CD4-positive, alpha-beta T cell (primary cell): ENCODE measurements at regions not wholly inside any gene's neighbourhood (a gene's known extent, or its start where the extent isn't known, plus 50 kb on each side); places are given as distances from the start of the nearest gene placed in this dataset.

Source experiments
- ATAC-seq: fragments of 200-7000 bp; cut with Tn5 transposase; one replicate; pipeline ENCODE4 v1.10.0; 2022; ENCODE audit warnings: mild to moderate bottlenecking; ENCODE audit not compliant: poor library complexity
- CTCF ChIA-PET: fragments of 350-600 bp; sonication (Branson Sonifier 250); formaldehyde crosslinking; loops from one replicate; lab custom pipeline; 2021; ENCODE audit warnings: antibody characterized with exemption, inconsistent platforms; lab: Charles Lee
- POLR2A ChIA-PET: fragments of 350-600 bp; sonication (Branson Sonifier 250); formaldehyde crosslinking; loops from one replicate; lab custom pipeline; 2021; ENCODE audit warnings: antibody characterized with exemption, inconsistent platforms; lab: Charles Lee
- DNase-seq, 14 experiments: peaks; one replicate each; pipeline ENCODE4 v3.0.0-alpha.2; 2013 to 2020; ENCODE audit warnings: mixed read lengths in 2 of 14
- H3K27ac ChIP-seq, 2 donors: one replicate each; pipeline versions ENCODE4 v1.5.1 to v1.7.0; 2013; ENCODE audit warnings: low read length in 2 of 2, low read depth in 1 of 2, mild to moderate bottlenecking in 1 of 2
- H3K27me3 ChIP-seq, 2 experiments: 1 replicate in 1 of 2; 2 replicates in 1 of 2; pipeline versions ENCODE4 v1.6.1 to v1.7.0; 2013; ENCODE audit warnings: low read length in 2 of 2, control low read depth in 1 of 2, mild to moderate bottlenecking in 1 of 2, moderate library complexity in 1 of 2; ENCODE audit not compliant: insufficient read depth in 2 of 2, control insufficient read depth in 1 of 2
- H3K36me3 ChIP-seq: one replicate; pipeline ENCODE4 v1.6.1; 2013; ENCODE audit warnings: low read length, control low read depth; ENCODE audit not compliant: insufficient read depth
- H3K4me1 ChIP-seq: one replicate; pipeline ENCODE4 v1.6.1; 2013; ENCODE audit warnings: low read length, control low read depth; ENCODE audit not compliant: insufficient read depth
- H3K4me3 ChIP-seq: one replicate; pipeline ENCODE4 v1.5.1; 2013; ENCODE audit warnings: mild to moderate bottlenecking, low read length, moderate library complexity
- H3K9me3 ChIP-seq, 2 experiments: 1 replicate in 1 of 2; 2 replicates in 1 of 2; pipeline versions ENCODE4 v1.6.1 to v1.7.0; 2013; ENCODE audit warnings: low read length in 2 of 2, mild to moderate bottlenecking in 2 of 2, control low read depth in 1 of 2, moderate library complexity in 1 of 2; ENCODE audit not compliant: control insufficient read depth in 1 of 2, insufficient read depth in 1 of 2
- H3K27ac Mint-ChIP-seq: one replicate; pipeline ENCODE4 v1.8.0; 2020; ENCODE audit warnings: mixed read lengths
- H3K27me3 Mint-ChIP-seq: one replicate; pipeline ENCODE4 v1.8.0; 2021; ENCODE audit warnings: mixed read lengths
- H3K36me3 Mint-ChIP-seq: one replicate; pipeline ENCODE4 v1.8.0; 2021; ENCODE audit warnings: low read depth, mixed read lengths
- H3K4me1 Mint-ChIP-seq: one replicate; pipeline ENCODE4 v1.8.0; 2021; ENCODE audit warnings: low read depth, mixed read lengths
- H3K4me3 Mint-ChIP-seq: one replicate; pipeline ENCODE4 v1.8.0; 2020; ENCODE audit warnings: mild to moderate bottlenecking, mixed read lengths
- H3K9me3 Mint-ChIP-seq: one replicate; pipeline ENCODE4 v1.8.0; 2020; ENCODE audit warnings: mixed read lengths
- intact Hi-C, 2 experiments: fragments of 100-400 bp; cut with DNase I in 1 of 2; cut with micrococcal nuclease in 1 of 2; formaldehyde crosslinking; loops; one replicate each; pipeline versions ENCODE4 v1.15.1 to v1.9.0; 2023 to 2025; cut with DNase I, micrococcal nuclease
- TF ChIP-seq, protein P1 (sequence below): fragments of 200-600 bp; IDR thresholded peaks from one replicate; pipeline ENCODE4 v1.8.0; 2022; ENCODE audit warnings: antibody characterized with exemption, mild to moderate bottlenecking

DNA sequence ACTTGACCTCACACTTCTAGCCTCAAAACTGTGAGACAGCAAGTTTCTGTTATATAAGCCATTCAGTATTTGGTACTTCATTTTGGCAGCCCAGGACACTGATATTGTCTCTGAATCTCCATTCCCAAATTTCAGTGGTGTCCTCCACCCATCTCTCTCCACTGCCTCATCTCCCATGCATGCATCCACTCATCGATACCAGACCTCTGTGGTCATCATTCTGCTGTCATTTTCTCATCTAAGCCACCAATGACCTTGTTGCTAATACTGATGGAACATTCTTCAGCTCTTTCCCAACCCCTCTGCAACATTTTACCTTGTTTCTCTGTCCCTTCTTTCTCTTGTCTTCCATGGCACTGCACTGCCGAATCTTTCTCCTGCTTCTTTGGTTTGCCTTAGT is 221.8 kb downstream of the SNX18 start:
- Mint-ChIP-seq H3K4me1 (peaks cover 11% of the 10 kb centered on the region), H3K36me3 (no peaks in the 10 kb centered on the region), H3K27me3 (no peaks in the 10 kb centered on the region), H3K9me3 (no peaks in the 10 kb centered on the region), H3K27ac (no peak overlapping the region), H3K4me3 (no peak overlapping the region)
- peaks cover 22% of the 10 kb centered on the region for H3K4me1 ChIP-seq
- CTCF ChIA-PET: no interaction called here
- no peak for DNase-seq
- no peak overlapping the region for H3K4me3 ChIP-seq
- no peaks in the 10 kb centered on the region for H3K9me3 ChIP-seq
- H3K27me3 ChIP-seq: no peaks in the 10 kb centered on the region
- ATAC-seq: no peak
- H3K36me3 ChIP-seq: no peaks in the 10 kb centered on the region
- intact Hi-C loops: no loop called here
- POLR2A ChIA-PET: interaction anchor here (1.2 kb wide), 1 partner anchor 93 kb away, joined by 3 read pairs; no protein-coding TSS in a partner anchor
- H3K27ac ChIP-seq: no peak overlapping the region
- TF ChIP-seq, protein P1, sequence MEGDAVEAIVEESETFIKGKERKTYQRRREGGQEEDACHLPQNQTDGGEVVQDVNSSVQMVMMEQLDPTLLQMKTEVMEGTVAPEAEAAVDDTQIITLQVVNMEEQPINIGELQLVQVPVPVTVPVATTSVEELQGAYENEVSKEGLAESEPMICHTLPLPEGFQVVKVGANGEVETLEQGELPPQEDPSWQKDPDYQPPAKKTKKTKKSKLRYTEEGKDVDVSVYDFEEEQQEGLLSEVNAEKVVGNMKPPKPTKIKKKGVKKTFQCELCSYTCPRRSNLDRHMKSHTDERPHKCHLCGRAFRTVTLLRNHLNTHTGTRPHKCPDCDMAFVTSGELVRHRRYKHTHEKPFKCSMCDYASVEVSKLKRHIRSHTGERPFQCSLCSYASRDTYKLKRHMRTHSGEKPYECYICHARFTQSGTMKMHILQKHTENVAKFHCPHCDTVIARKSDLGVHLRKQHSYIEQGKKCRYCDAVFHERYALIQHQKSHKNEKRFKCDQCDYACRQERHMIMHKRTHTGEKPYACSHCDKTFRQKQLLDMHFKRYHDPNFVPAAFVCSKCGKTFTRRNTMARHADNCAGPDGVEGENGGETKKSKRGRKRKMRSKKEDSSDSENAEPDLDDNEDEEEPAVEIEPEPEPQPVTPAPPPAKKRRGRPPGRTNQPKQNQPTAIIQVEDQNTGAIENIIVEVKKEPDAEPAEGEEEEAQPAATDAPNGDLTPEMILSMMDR: no peak

DNA sequence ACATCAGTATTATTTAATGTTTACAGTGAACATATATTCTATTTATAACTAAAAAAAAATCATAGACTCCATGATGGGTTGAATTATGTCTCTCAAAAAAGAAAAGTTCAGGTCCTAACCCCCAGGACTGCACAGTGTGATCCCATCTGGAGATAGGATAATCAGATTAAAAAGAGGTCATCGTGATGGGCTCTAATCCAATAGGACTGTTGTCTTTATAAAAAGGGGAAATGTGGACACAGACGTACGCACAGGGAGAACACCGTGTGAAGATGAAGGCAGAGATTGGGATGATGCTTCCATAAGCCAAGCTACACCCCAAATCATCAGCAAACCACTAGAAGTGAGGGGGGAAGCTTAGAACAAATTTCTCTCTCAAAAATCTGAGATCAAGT is 221.4 kb downstream of the SNX18 start:
- no peaks in the 10 kb centered on the region for H3K36me3 Mint-ChIP-seq
- no peaks in the 10 kb centered on the region for H3K36me3 ChIP-seq
- no peaks in the 10 kb centered on the region for H3K9me3 ChIP-seq
- H3K4me1 ChIP-seq: peaks cover 19% of the 10 kb centered on the region
- peaks cover 7% of the 10 kb centered on the region for H3K4me1 Mint-ChIP-seq
- H3K4me3 Mint-ChIP-seq: no peak overlapping the region
- POLR2A ChIA-PET: no interaction called here
- CTCF ChIA-PET: no interaction called here
- H3K27me3 Mint-ChIP-seq: no peaks in the 10 kb centered on the region
- no peak overlapping the region for H3K4me3 ChIP-seq
- no peaks in the 10 kb centered on the region for H3K9me3 Mint-ChIP-seq
- TF ChIP-seq, protein P1: no peak
- ATAC-seq (no peak), DNase-seq (no peak)
- H3K27ac Mint-ChIP-seq: no peak overlapping the region
- no peak overlapping the region for H3K27ac ChIP-seq
- no peaks in the 10 kb centered on the region for H3K27me3 ChIP-seq
- intact Hi-C loops: no loop called here

DNA sequence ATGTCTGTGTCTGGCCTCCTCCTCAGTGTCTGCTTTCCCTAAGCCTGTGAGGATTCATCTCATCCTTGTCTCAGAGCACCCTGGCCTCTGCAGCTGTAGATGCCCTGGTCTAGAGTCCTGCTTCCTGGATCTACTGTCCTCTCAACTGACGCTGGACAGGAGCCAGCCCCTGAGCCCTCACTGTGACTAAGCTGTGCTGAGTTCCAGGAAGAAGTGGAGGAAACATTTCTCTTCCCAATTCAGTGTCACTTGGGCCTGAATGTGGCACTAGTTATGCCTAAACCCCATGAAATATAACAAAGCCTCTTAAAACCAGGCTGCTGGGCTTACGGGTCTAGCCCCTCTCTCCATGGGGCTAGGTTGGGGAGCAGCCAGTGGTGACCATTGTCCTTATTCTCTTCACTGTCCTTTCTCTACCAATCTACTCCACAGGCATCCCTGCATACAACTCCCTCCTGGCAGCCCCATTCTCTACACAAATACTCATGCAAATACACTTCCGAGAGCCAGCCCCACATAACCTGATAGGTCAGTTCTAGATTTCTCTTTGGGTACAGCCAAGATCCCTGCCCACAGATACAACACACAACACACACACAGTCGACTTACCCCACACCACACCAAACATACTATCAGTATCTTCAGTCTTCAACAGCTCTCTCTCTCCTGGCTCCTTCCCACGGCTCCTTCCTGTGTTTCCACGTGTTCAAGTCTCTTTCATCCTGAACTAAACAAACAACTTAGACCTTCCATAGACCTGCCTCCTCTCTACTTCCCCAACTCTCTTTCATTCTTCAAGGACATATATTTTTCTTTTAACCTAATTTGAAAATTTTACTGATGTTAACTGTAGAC is 220.8 kb downstream of the SNX18 start:
- ChIA-PET CTCF (no interaction called here), POLR2A (no interaction called here)
- DNase-seq: peak in 1 of 14 experiments; percentile 38
- H3K4me3 ChIP-seq: no peak overlapping the region
- Mint-ChIP-seq H3K27me3 (no peaks in the 10 kb centered on the region), H3K4me1 (peaks cover under 1% of the 10 kb centered on the region), H3K27ac (no peak overlapping the region), H3K9me3 (no peaks in the 10 kb centered on the region), H3K4me3 (no peak overlapping the region), H3K36me3 (no peaks in the 10 kb centered on the region)
- intact Hi-C loops: no loop called here
- ATAC-seq: no peak
- TF ChIP-seq, protein P1: no peak
- H3K27ac ChIP-seq: no peak overlapping the region
- no peaks in the 10 kb centered on the region for H3K27me3 ChIP-seq
- peaks cover 12% of the 10 kb centered on the region for H3K4me1 ChIP-seq
- H3K9me3 ChIP-seq: no peaks in the 10 kb centered on the region
- no peaks in the 10 kb centered on the region for H3K36me3 ChIP-seq
